Kidney epithelial cell (primary cell): ENCODE measurements at regions not wholly inside any gene's neighbourhood (a gene's known extent, or its start where the extent isn't known, plus 50 kb on each side); places are given as distances from the start of the nearest gene placed in this dataset.

Experiments used
- DNase-seq: peaks from one replicate; pipeline ENCODE4 v3.0.0-alpha.2; 2010; ENCODE audit warnings: low read depth
- H3K27me3 ChIP-seq: 2 replicates; pipeline ENCODE4 v1.6.0; 2011; ENCODE audit warnings: low read length; ENCODE audit not compliant: control insufficient read depth, insufficient read depth
- H3K36me3 ChIP-seq: 2 replicates; pipeline ENCODE4 v1.5.1; 2011; ENCODE audit warnings: low read length; ENCODE audit not compliant: control insufficient read depth, insufficient read depth
- H3K4me3 ChIP-seq: 2 replicates; pipeline ENCODE4 v1.5.1; 2011; ENCODE audit warnings: low read depth, mild to moderate bottlenecking, control low read depth, low read length
- CTCF ChIP-seq: IDR thresholded peaks from 2 replicates; pipeline ENCODE4 v1.5.1; 2011; ENCODE audit warnings: mild to moderate bottlenecking, moderate library complexity, low read length, control low read depth, inconsistent platforms; ENCODE audit not compliant: insufficient read depth, poor library complexity, severe bottlenecking

DNA sequence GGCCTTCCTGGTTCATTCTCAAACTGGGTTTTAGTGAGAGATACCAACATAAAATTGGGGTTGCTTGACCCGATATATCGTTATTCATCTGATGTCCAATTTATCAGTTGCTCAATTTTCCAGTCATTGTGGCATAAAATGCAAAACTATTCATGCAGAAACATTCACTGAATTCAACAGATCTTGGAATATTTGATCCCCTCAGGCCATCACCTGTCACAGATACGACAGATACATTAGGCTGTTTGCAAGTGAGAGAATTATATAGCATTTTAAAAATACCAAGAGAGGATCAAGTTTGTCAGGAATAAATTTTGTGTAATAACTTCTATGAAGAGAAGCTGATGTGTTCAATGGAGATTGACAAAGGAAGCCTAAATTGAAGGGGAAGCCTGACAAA is 67.1 kb downstream of the MAP10 start:
- H3K27me3 ChIP-seq, result no peaks in the 10 kb centered on the region
- DNase-seq, result no peak
- H3K36me3 ChIP-seq, result no peaks in the 10 kb centered on the region
- H3K4me3 ChIP-seq, result no peak overlapping the region
- no peak for TF ChIP-seq CTCF

DNA sequence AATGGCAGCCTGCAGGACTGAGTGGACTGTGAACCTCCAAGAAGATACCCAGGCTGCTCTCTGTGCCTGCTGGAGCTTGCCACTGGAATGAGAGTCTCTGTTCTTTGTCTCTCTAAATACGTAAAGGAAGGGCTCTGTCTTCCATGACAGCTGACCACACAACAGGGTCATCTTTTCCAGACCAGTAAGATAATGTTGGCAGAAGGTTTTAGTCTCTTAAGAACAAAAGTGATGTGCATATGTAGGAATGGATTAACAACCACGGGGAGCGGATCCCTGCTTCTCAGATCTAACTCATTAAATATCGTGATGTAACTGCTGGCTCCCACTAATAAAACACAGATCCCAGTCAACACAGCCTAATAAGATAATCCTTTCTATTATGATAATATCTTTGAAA is 67.5 kb downstream of the MAP10 start:
- TF ChIP-seq CTCF, result no peak
- no peak overlapping the region for H3K4me3 ChIP-seq
- H3K36me3 ChIP-seq, result no peaks in the 10 kb centered on the region
- DNase-seq, result no peak
- H3K27me3 ChIP-seq, result no peaks in the 10 kb centered on the region

GRCh38 chr1:232873412-232873811 is 68.2 kb downstream of the MAP10 start:
- H3K36me3 ChIP-seq, result no peaks in the 10 kb centered on the region
- no peak overlapping the region for H3K4me3 ChIP-seq
- no peak for TF ChIP-seq CTCF
- no peak for DNase-seq
- H3K27me3 ChIP-seq, result no peaks in the 10 kb centered on the region

- H3K36me3 ChIP-seq, result no peaks in the 10 kb centered on the region
- no peaks in the 10 kb centered on the region for H3K27me3 ChIP-seq
- H3K4me3 ChIP-seq, result no peak overlapping the region
- DNase-seq, result no peak
- no peak for TF ChIP-seq CTCF
Measured at GRCh38 chr1:232873931-232874330, 68.7 kb downstream of the MAP10 start.

GRCh38 chr1:232875536-232875935 is 70.3 kb downstream of the MAP10 start:
- Histone ChIP-seq H3K27me3 (no peaks in the 10 kb centered on the region), H3K4me3 (no peak overlapping the region)

More at GRCh38 chr1:232875536-232875935, 70.3 kb downstream of the MAP10 start:
- no peak for TF ChIP-seq CTCF
- DNase-seq, result no peak
- H3K36me3 ChIP-seq, result no peaks in the 10 kb centered on the region
